ENCODE measurements at regions not wholly inside any gene's neighbourhood (a gene's known extent, or its start where the extent isn't known, plus 50 kb on each side); places are given as distances from the start of the nearest gene placed in this dataset.

DNA sequence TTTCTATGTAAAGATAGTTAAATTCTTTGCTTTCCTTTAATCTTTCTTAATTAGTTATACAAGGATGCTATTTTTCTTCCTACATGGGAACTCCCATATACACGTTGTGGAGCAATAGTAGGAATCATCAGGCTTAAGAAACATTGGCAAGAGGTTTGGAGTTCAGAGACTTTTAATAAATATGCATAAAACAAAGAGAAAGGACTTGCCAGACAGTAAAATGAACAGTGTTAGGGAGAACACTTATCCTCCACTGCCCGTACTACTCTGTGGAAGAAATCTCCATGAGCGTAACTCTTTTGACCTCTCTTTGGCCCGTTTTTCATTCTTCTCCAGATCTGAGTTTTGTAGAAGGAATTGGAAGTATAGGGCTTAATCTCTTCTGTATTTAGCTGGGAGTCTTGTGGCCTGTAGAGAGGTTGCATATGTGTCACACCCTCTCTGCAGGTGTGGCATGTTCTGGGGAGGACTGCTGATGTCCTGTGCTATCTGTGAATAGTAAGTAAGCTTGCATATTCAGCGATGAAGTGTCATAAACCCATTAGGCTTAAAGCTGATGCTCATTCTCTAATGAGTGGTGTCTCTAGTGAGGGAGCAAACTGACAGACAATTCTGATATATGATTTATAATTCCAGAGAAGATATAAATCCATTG lies 455.4 kb upstream of the FAR2 start:
- no peak for DNase-seq
- Mint-ChIP-seq H3K9me3 (ENCODE audit: unreplicated experiment) (no peaks in the 10 kb centered on the region), H3K4me1 (ENCODE audit: low read depth, unreplicated experiment) (no peaks in the 10 kb centered on the region), H3K36me3 (ENCODE audit: insufficient read depth, unreplicated experiment) (no peaks in the 10 kb centered on the region), H3K27me3 (ENCODE audit: insufficient read depth, unreplicated experiment) (peaks cover 8% of the 10 kb centered on the region), H3K4me3 (ENCODE audit: unreplicated experiment) (no peak overlapping the region), H3K27ac (ENCODE audit: unreplicated experiment) (no peak overlapping the region)
- no peaks in the 10 kb centered on the region for H3K9me3 ChIP-seq
- TF ChIP-seq, protein P1, sequence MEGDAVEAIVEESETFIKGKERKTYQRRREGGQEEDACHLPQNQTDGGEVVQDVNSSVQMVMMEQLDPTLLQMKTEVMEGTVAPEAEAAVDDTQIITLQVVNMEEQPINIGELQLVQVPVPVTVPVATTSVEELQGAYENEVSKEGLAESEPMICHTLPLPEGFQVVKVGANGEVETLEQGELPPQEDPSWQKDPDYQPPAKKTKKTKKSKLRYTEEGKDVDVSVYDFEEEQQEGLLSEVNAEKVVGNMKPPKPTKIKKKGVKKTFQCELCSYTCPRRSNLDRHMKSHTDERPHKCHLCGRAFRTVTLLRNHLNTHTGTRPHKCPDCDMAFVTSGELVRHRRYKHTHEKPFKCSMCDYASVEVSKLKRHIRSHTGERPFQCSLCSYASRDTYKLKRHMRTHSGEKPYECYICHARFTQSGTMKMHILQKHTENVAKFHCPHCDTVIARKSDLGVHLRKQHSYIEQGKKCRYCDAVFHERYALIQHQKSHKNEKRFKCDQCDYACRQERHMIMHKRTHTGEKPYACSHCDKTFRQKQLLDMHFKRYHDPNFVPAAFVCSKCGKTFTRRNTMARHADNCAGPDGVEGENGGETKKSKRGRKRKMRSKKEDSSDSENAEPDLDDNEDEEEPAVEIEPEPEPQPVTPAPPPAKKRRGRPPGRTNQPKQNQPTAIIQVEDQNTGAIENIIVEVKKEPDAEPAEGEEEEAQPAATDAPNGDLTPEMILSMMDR (IDR thresholded peaks at IDR 0.05; ENCODE audit: insufficient read depth in 1 of 2, low read depth in 1 of 2, low read length in 1 of 2, severe bottlenecking in 1 of 2, unreplicated experiment in 1 of 2) = no peak
- ChIA-PET CTCF (no interaction called here), POLR2A (no interaction called here)
- no peaks in the 10 kb centered on the region for H3K36me3 ChIP-seq (ENCODE audit: control insufficient read depth, insufficient read depth, low read length)
- no peaks in the 10 kb centered on the region for H3K27me3 ChIP-seq (replicated peaks; ENCODE audit: control insufficient read depth, insufficient read depth, low read length)
- H3K4me3 ChIP-seq (ENCODE audit: low read depth, low read length) = no peak overlapping the region
- intact Hi-C loops (cut with micrococcal nuclease; ENCODE audit: unreplicated experiment) = no loop called here
- H3K4me1 ChIP-seq = no peaks in the 10 kb centered on the region
- no TSS peak for BruUV-seq (replicated peaks)

DNA sequence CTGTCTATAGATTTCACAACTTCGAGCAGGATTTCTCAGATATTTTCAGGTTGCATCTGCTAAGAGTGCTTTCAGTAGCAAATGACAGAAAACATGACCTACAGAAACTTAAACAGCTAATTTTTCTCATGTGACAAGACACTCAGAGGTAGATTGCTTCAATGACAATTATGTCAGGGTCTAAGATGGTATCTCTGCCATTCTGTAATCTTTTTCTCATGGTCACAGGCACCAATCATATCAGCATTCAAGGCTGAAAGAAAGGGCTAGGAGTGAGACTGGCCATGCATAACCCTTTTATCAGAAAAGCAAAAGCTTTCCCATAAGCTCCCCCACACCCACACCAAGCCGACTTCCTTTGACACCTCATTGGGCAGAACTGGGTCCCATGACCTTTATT lies 450.5 kb upstream of the FAR2 start:
- H3K36me3 ChIP-seq (ENCODE audit: control insufficient read depth, insufficient read depth, low read length) = no peaks in the 10 kb centered on the region
- POLR2A ChIA-PET = no interaction called here
- intact Hi-C loops (cut with micrococcal nuclease; ENCODE audit: unreplicated experiment) = no loop called here
- Mint-ChIP-seq H3K9me3 (ENCODE audit: unreplicated experiment) (no peaks in the 10 kb centered on the region), H3K27ac (ENCODE audit: unreplicated experiment) (no peak overlapping the region), H3K27me3 (ENCODE audit: insufficient read depth, unreplicated experiment) (peaks cover 8% of the 10 kb centered on the region), H3K4me1 (ENCODE audit: low read depth, unreplicated experiment) (no peaks in the 10 kb centered on the region), H3K4me3 (ENCODE audit: unreplicated experiment) (no peak overlapping the region), H3K36me3 (ENCODE audit: insufficient read depth, unreplicated experiment) (no peaks in the 10 kb centered on the region)
- no peaks in the 10 kb centered on the region; the same call in 1 of the 2 replicates for H3K27me3 ChIP-seq (replicated peaks; ENCODE audit: control insufficient read depth, insufficient read depth, low read length)
- CTCF ChIA-PET = no interaction called here
- no peaks in the 10 kb centered on the region for H3K9me3 ChIP-seq
- H3K4me3 ChIP-seq (ENCODE audit: low read depth, low read length) = no peak overlapping the region
- H3K4me1 ChIP-seq = no peaks in the 10 kb centered on the region
- TF ChIP-seq, protein P1 (IDR thresholded peaks at IDR 0.05; ENCODE audit: insufficient read depth in 1 of 2, low read depth in 1 of 2, low read length in 1 of 2, severe bottlenecking in 1 of 2, unreplicated experiment in 1 of 2) = no peak
- no TSS peak for BruUV-seq (replicated peaks)
- DNase-seq = no peak

DNA sequence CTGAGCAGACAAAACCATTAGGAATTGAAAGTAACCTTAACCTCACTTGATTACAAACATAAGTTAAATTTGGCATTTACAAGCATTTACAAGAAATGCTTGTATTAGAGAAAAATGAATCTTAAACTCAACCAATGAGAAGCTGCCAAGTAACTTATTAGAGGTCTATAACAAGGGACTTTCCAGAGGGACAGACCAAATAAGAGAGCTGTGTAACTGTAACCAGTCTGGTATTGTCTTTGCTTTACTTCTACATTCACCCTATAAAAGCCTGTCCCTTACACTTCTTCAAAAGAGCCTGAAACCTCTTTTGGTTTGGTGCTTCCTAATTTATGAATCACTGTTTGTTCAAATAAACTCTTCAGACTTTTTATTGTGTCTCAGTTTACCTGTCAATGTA lies 450.0 kb upstream of the FAR2 start:
- TF ChIP-seq, protein P1 (IDR thresholded peaks at IDR 0.05; ENCODE audit: insufficient read depth in 1 of 2, low read depth in 1 of 2, low read length in 1 of 2, severe bottlenecking in 1 of 2, unreplicated experiment in 1 of 2) = no peak
- no peak overlapping the region for H3K4me3 Mint-ChIP-seq (ENCODE audit: unreplicated experiment)
- CTCF ChIA-PET = no interaction called here
- no peaks in the 10 kb centered on the region for H3K36me3 Mint-ChIP-seq (ENCODE audit: insufficient read depth, unreplicated experiment)
- H3K4me3 ChIP-seq (ENCODE audit: low read depth, low read length) = no peak overlapping the region
- no peaks in the 10 kb centered on the region for H3K9me3 Mint-ChIP-seq (ENCODE audit: unreplicated experiment)
- intact Hi-C loops (cut with micrococcal nuclease; ENCODE audit: unreplicated experiment) = no loop called here
- H3K27me3 ChIP-seq (replicated peaks; ENCODE audit: control insufficient read depth, insufficient read depth, low read length) = no peaks in the 10 kb centered on the region; the same call in 1 of the 2 replicates
- no TSS peak for BruUV-seq (replicated peaks)
- no peaks in the 10 kb centered on the region for H3K4me1 ChIP-seq
- no peaks in the 10 kb centered on the region for H3K4me1 Mint-ChIP-seq (ENCODE audit: low read depth, unreplicated experiment)
- no peak overlapping the region for H3K27ac Mint-ChIP-seq (ENCODE audit: unreplicated experiment)
- no peaks in the 10 kb centered on the region for H3K9me3 ChIP-seq
- POLR2A ChIA-PET = no interaction called here
- H3K36me3 ChIP-seq (ENCODE audit: control insufficient read depth, insufficient read depth, low read length) = no peaks in the 10 kb centered on the region
- H3K27me3 Mint-ChIP-seq (ENCODE audit: insufficient read depth, unreplicated experiment) = peaks cover 8% of the 10 kb centered on the region
- no peak for DNase-seq
